ENCODE measurements at regions not wholly inside any gene's neighbourhood (a gene's known extent, or its start where the extent isn't known, plus 50 kb on each side); places are given as distances from the start of the nearest gene placed in this dataset.

DNA sequence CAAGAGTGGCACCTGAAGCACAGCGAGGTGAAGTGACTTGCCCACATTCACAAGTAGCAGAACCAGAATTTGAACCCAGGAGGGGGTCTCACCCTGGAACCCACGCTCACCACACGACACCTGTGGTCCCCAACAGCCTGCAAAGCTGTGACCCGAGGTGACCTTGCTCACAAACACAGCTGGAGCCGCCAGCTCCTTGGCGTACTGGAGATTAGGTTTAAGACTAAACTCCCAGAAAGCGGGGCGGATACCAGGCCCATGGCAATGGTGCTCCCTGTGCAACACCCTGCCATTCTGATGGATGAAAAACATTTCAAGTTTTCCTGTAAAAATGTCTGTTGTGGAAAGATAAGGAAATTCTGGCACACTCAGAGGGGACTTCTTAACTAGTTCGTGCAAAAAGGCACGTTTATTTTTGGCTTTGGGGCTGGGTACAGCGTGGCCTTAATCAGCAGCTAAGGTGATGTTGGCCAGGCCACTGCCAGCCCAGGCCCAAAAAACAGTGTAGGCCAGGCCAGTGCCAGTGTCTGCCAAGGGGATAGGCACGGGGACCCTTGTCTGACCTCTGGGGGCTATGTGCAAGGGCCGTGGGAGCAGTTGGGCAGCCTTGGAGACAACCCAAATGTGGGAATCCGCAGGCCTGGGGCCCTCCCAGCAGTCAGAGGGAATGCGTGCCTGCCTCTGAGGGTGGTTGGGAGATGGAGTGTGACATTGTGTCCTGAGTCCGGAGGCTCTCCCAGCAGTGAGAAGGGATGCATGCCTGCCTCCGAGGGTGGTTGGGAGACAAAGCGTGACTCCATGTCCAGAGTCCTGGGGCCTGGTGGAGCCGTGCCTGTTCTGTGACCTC is 185.0 kb upstream of the HS6ST1 start:
- TF ChIP-seq, protein P1, sequence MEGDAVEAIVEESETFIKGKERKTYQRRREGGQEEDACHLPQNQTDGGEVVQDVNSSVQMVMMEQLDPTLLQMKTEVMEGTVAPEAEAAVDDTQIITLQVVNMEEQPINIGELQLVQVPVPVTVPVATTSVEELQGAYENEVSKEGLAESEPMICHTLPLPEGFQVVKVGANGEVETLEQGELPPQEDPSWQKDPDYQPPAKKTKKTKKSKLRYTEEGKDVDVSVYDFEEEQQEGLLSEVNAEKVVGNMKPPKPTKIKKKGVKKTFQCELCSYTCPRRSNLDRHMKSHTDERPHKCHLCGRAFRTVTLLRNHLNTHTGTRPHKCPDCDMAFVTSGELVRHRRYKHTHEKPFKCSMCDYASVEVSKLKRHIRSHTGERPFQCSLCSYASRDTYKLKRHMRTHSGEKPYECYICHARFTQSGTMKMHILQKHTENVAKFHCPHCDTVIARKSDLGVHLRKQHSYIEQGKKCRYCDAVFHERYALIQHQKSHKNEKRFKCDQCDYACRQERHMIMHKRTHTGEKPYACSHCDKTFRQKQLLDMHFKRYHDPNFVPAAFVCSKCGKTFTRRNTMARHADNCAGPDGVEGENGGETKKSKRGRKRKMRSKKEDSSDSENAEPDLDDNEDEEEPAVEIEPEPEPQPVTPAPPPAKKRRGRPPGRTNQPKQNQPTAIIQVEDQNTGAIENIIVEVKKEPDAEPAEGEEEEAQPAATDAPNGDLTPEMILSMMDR (conservative IDR thresholded peaks at IDR 0.05) = no peak
- no peak overlapping the region for H3K27ac ChIP-seq

DNA sequence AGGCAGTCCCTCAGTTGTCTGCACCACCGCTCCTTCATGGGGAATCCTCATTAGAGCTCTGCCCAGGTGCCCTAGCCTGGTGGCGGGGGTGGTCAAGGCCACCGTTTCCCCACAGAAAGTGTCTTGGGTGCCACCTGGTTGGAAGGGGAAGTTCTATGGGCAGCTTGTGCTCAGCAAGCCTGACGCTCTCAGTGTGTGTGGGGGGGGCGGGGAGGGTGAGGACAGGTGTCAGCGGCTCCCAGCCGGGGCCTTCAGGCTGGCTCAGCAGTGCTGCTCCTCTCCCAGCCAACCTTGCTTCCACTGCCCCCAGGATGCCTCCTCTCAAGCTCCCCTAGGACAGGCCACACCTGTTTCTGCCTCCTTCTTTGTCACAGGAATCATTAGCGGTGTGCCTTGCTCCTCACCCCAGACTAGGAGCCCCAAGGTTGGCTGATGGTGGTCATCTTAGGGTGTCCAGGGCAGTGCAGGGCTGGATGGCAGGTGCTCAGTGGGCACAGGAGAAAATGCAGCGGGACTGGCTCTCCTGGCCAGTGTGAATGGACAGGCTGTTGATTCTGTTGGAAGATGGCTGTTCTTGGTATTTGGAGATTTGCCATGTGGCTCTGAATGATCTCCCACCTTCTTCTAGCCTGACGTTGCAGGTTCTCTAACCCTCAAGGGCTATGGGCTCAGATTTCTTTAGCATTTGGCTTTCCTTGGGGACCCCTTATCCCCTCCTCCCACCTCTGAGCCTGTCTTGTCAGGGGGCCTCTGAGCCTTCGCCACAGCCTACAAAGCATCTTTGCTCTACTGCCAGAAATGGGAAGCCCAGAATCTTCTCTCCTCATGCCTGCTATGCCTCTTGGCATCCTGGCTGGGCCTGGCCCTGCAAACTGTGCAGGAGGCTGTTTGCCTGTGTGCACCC is 185.8 kb upstream of the HS6ST1 start:
- TF ChIP-seq, protein P1 (conservative IDR thresholded peaks at IDR 0.05) = no peak
- H3K27ac ChIP-seq = no peak overlapping the region

DNA sequence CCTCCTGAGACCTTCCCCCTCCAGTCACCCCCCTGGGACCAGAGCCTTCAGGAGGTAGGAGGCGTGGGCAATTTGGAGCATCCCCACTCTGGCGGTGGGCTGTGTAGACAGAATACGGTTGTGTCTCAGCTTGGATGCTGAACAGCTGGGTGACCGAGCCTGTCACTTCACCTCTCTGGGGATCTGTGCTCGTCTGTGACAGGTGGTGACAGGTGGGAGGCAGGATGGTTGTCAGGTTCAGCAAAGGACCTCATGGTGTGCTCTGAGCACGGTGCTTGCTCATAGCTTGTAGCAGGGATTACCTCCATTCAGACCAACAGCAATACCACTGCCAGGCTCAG is 186.5 kb upstream of the HS6ST1 start:
- H3K27ac ChIP-seq = no peak overlapping the region
- TF ChIP-seq, protein P1 (conservative IDR thresholded peaks at IDR 0.05) = no peak

DNA sequence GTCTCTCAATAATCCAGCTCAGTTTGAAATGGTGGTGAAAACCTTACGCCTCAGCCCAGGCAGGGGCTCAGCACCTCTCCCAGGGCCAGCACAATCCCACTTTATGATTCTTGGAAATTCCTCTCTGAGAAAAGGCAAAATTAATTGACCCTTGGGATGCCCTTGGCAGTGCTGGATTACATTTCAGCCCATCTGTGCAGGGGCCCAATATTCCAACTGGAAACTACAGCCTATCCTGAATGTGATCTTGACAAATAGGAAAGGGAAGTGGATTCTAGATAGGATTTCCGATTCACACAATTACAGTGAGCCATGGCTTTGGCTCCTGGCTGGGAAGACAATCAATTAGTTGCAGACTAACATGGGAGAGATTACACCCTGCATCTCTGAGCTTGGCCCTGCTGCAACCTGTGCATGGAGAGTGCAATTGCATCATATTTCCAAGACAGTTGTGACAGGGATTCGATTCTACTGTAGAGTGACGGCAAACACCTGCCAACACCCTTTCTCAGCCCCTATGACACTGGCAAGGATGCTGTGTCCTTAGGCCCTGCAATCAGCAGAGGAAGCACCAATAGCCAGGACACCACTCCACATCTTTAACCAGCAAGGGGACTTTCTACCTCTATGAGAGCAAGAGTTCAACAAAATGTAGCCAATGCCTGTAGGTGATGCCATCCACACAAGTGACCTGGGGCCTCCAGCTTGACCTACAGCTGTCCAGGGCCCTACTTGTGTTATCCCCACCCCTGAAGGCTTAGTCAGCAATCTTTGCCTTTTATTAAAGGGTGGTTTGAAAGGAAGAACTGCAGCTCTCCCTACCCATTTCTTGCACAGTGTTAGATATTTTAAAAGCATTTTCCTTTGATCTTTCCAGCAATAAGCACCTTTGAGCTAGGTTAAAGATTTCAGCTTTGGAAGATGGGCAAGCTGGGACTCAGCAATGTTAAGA is 187.2 kb upstream of the HS6ST1 start:
- no peak overlapping the region for H3K27ac ChIP-seq
- TF ChIP-seq, protein P1 (conservative IDR thresholded peaks at IDR 0.05) = no peak

DNA sequence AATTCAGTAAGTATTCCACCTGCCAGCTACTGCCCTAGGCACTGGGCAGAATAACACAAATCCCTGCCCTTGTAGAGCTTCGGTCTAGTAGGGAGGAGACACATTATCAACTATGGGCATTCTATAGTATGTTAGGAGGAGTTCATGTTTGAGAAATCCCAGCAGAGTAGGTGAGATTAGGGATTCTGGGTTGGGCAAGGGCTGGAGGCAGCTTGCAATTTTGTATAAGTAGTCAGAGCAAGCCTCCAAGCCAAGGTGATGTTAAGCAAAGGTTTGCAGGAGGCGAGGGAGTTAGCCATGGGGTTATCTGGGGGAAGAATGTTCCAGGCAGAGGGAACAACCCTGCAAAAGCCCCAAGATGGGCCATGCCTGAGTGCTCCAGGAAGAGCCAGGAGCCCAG is 187.9 kb upstream of the HS6ST1 start:
- H3K27ac ChIP-seq = no peak overlapping the region
- TF ChIP-seq, protein P1 (conservative IDR thresholded peaks at IDR 0.05) = no peak

DNA sequence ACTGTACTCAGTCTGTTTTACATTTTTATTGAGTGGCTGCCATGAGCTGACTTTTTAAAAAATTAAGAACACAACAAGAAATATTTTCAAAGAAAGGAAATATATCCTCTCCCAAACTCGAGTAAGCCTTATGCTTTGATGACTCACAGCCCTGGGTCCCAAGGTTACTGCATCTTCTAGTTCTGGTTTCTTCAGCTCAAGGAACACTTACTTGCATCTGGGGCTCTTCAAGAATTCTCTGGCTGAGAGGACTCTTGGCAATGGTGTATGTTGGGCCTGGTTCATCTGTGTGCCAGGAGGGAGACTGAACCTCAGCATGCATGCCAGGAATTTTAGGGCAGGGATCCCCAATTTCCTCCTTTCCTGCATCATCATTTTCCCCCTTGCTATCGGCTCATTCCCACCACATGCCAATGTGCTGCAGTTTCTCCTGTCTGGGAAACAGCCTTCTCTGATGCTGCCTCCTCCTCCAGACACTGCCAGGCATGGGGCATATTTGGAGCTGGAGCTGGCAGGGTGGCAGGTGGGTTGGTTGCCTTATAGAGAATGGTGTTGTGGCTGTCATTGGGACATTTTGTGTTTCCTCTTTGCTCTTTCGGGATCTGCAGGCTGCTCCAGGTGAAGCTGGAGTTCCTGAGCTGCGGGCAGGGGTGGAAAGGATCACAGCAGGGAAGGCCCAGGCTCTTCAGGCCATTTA is 192.2 kb upstream of the HS6ST1 start:
- TF ChIP-seq, protein P1 (conservative IDR thresholded peaks at IDR 0.05) = no peak

More for the DNA sequence above, 192.2 kb upstream of the HS6ST1 start:
- no peak overlapping the region for H3K27ac ChIP-seq

Data from VCaP (cell line).